Keratinocyte (primary cell): ENCODE measurements at regions not wholly inside any gene's neighbourhood (a gene's known extent, or its start where the extent isn't known, plus 50 kb on each side); places are given as distances from the start of the nearest gene placed in this dataset.

Experiments
- DNase-seq: peaks from one replicate; pipeline ENCODE4 v3.0.0-alpha.2; 2011; ENCODE audit warnings: low read depth, missing footprints, low spot score
- FAIRE-seq: peaks from 2 replicates; lab custom pipeline; 2011; peaks lifted over from hg19 to GRCh38; lab: Jason Lieb, UNC
- H2AFZ ChIP-seq: 2 replicates; pipeline ENCODE4 v1.6.0; 2012; ENCODE audit warnings: low read length, control low read depth, inconsistent platforms; ENCODE audit not compliant: control insufficient read depth
- H3K27ac ChIP-seq: 2 replicates; pipeline ENCODE4 v1.5.1; 2011; ENCODE audit warnings: low read length; ENCODE audit not compliant: control insufficient read depth, insufficient read depth
- H3K27me3 ChIP-seq: 3 replicates; pipeline ENCODE4 v1.6.0; 2011; ENCODE audit warnings: low read length; ENCODE audit not compliant: control insufficient read depth, insufficient read depth; ENCODE audit errors: extremely low read depth
- H3K36me3 ChIP-seq, 2 experiments: 2 replicates in 1 of 2; 3 replicates in 1 of 2; pipeline ENCODE4 v1.5.1; 2011; ENCODE audit warnings: low read length in 2 of 2, mild to moderate bottlenecking in 1 of 2; ENCODE audit not compliant: control insufficient read depth in 2 of 2, insufficient read depth in 2 of 2; ENCODE audit errors: extremely low read depth in 1 of 2
- H3K4me1 ChIP-seq: 3 replicates; pipeline ENCODE4 v1.5.1; 2011; ENCODE audit warnings: low read length; ENCODE audit not compliant: control insufficient read depth, insufficient read depth; ENCODE audit errors: extremely low read depth
- H3K4me2 ChIP-seq: 3 replicates; pipeline ENCODE4 v1.6.0; 2011; ENCODE audit warnings: low read depth, low read length; ENCODE audit not compliant: control insufficient read depth, insufficient read depth; ENCODE audit errors: extremely low read depth
- H3K4me3 ChIP-seq, 3 experiments: fragments of 200-600 bp in 1 of 3; sonication (generic) in 1 of 3; 2 replicates in 2 of 3; 3 replicates in 1 of 3; pipeline ENCODE4 v1.5.1; 2011 to 2016; ENCODE audit warnings: low read length in 3 of 3, mild to moderate bottlenecking in 3 of 3, control low read depth in 2 of 3, inconsistent platforms in 1 of 3, low read depth in 1 of 3, mixed read lengths in 1 of 3, mixed run types in 1 of 3, moderate library complexity in 1 of 3; ENCODE audit not compliant: control insufficient read depth in 2 of 3, insufficient read depth in 2 of 3; ENCODE audit errors: extremely low read depth in 1 of 3
- H3K79me2 ChIP-seq: 2 replicates; pipeline ENCODE4 v1.6.0; 2012; ENCODE audit warnings: low read length; ENCODE audit not compliant: control insufficient read depth, insufficient read depth
- H3K9ac ChIP-seq: 3 replicates; pipeline ENCODE4 v1.6.0; 2011; ENCODE audit warnings: low read length; ENCODE audit not compliant: control insufficient read depth, insufficient read depth; ENCODE audit errors: extremely low read depth
- H3K9me1 ChIP-seq: 3 replicates; pipeline ENCODE4 v1.6.0; 2011; ENCODE audit warnings: low read length; ENCODE audit not compliant: control insufficient read depth, insufficient read depth; ENCODE audit errors: extremely low read depth
- H3K9me3 ChIP-seq: 2 replicates; pipeline ENCODE4 v1.5.1; 2012; ENCODE audit warnings: low read depth, low read length; ENCODE audit not compliant: control insufficient read depth
- H4K20me1 ChIP-seq: 3 replicates; pipeline ENCODE4 v1.6.0; 2011; ENCODE audit warnings: low read length; ENCODE audit not compliant: control insufficient read depth, insufficient read depth; ENCODE audit errors: extremely low read depth
- CTCF ChIP-seq, 3 experiments: IDR thresholded peaks in 1 of 3; conservative IDR thresholded peaks in 1 of 3; optimal IDR thresholded peaks in 1 of 3; 2 replicates in 2 of 3; 3 replicates in 1 of 3; pipeline versions ENCODE3 to v1.5.1; 2011; ENCODE audit warnings: low read length in 3 of 3, mild to moderate bottlenecking in 3 of 3, moderate library complexity in 2 of 3, control low read depth in 1 of 3, inconsistent platforms in 1 of 3; ENCODE audit not compliant: insufficient read depth in 2 of 3; ENCODE audit errors: extremely low read depth in 1 of 3
- EZH2 ChIP-seq: IDR thresholded peaks from one replicate; pipeline ENCODE4 v1.6.1; 2012; ENCODE audit warnings: inconsistent platforms, mild to moderate bottlenecking, low read length, moderate library complexity
- dilution Hi-C: fragments of 300-500 bp; cut with MboI; formaldehyde crosslinking; loops from one replicate; pipeline ENCODE4 v1.7.0; 2020; ENCODE audit warnings: low sequenced_read_pairs; ENCODE audit not compliant: extremely low pct_ligation_motif_present

- Histone ChIP-seq H3K9me3 (no peaks in the 10 kb centered on the region), H3K9ac (no peak overlapping the region), H3K4me3 (no peak overlapping the region), H3K27me3 (no peaks in the 10 kb centered on the region), H3K27ac (no peak overlapping the region), H3K4me1 (no peaks in the 10 kb centered on the region), H3K4me2 (no peak overlapping the region), H3K9me1 (no peaks in the 10 kb centered on the region), H4K20me1 (no peaks in the 10 kb centered on the region), H2AFZ (no peak overlapping the region), H3K79me2 (no peaks in the 10 kb centered on the region), H3K36me3 (no peaks in the 10 kb centered on the region)
- no peak for TF ChIP-seq CTCF (optimal IDR thresholded peaks at IDR 0.05 in 1 of 3, IDR thresholded peaks at IDR 0.05 in 1 of 3, conservative IDR thresholded peaks at IDR 0.05 in 1 of 3; ENCODE audit: extremely low read depth in 1 of 3, insufficient read depth in 2 of 3, low read length in 3 of 3)
- no peak for FAIRE-seq
- no peak for DNase-seq
- dilution Hi-C loops = no loop called here
These were observed 466.9 kb upstream of the SUCLG2 start for GRCh38 chr3:68121287-68121686.

GRCh38 chr3:68116580-68116979, 462.2 kb upstream of the SUCLG2 start:
- no peaks in the 10 kb centered on the region for H3K36me3 ChIP-seq
- H3K4me3 ChIP-seq = no peak overlapping the region
- no peaks in the 10 kb centered on the region for H3K79me2 ChIP-seq
- H3K9me3 ChIP-seq = no peaks in the 10 kb centered on the region
- no peak for FAIRE-seq
- dilution Hi-C loops = no loop called here
- H3K4me2 ChIP-seq = no peak overlapping the region
- DNase-seq = no peak
- H4K20me1 ChIP-seq = no peaks in the 10 kb centered on the region
- TF ChIP-seq EZH2 (no peak), CTCF (optimal IDR thresholded peaks at IDR 0.05 in 1 of 3, IDR thresholded peaks at IDR 0.05 in 1 of 3, conservative IDR thresholded peaks at IDR 0.05 in 1 of 3; ENCODE audit: extremely low read depth in 1 of 3, insufficient read depth in 2 of 3, low read length in 3 of 3) (no peak)
- H3K9ac ChIP-seq = no peak overlapping the region
- H3K4me1 ChIP-seq = no peaks in the 10 kb centered on the region
- no peaks in the 10 kb centered on the region for H3K27me3 ChIP-seq
- H3K27ac ChIP-seq = no peak overlapping the region
- no peaks in the 10 kb centered on the region for H3K9me1 ChIP-seq
- H2AFZ ChIP-seq = no peak overlapping the region
